ENCODE measurements at regions not wholly inside any gene's neighbourhood (a gene's known extent, or its start where the extent isn't known, plus 50 kb on each side); places are given as distances from the start of the nearest gene placed in this dataset.

- no peak for TF ChIP-seq CTCF (IDR thresholded peaks at IDR 0.05; ENCODE audit: borderline replicate concordance, insufficient read depth, low read depth, low read length)
- no peak overlapping the region for H3K4me3 ChIP-seq (ENCODE audit: low read depth, low read length)
These were observed 663.3 kb upstream of the MGMT start for GRCh38 chr10:128803790-128804189.

- no peak for TF ChIP-seq CTCF (IDR thresholded peaks at IDR 0.05; ENCODE audit: borderline replicate concordance, insufficient read depth, low read depth, low read length)
- no peak overlapping the region for H3K4me3 ChIP-seq (ENCODE audit: low read depth, low read length)
These were observed 662.6 kb upstream of the MGMT start for GRCh38 chr10:128804411-128804810.

GRCh38 chr10:128808921-128809440, 658.1 kb upstream of the MGMT start:
- H3K4me3 ChIP-seq (ENCODE audit: low read depth, low read length): no peak overlapping the region
- TF ChIP-seq CTCF (IDR thresholded peaks at IDR 0.05; ENCODE audit: borderline replicate concordance, insufficient read depth, low read depth, low read length): no peak

GRCh38 chr10:128811511-128811910, 655.5 kb upstream of the MGMT start:
- no peak for TF ChIP-seq CTCF (IDR thresholded peaks at IDR 0.05; ENCODE audit: borderline replicate concordance, insufficient read depth, low read depth, low read length)
- H3K4me3 ChIP-seq (ENCODE audit: low read depth, low read length): no peak overlapping the region

- no peak overlapping the region for H3K4me3 ChIP-seq (ENCODE audit: low read depth, low read length)
- no peak for TF ChIP-seq CTCF (IDR thresholded peaks at IDR 0.05; ENCODE audit: borderline replicate concordance, insufficient read depth, low read depth, low read length)
These were observed 655.0 kb upstream of the MGMT start for GRCh38 chr10:128812000-128812399.

- H3K4me3 ChIP-seq (ENCODE audit: low read depth, low read length): no peak overlapping the region
- TF ChIP-seq CTCF (IDR thresholded peaks at IDR 0.05; ENCODE audit: borderline replicate concordance, insufficient read depth, low read depth, low read length): no peak
These were observed 653.5 kb upstream of the MGMT start for GRCh38 chr10:128813574-128813973.

- no peak for TF ChIP-seq CTCF (IDR thresholded peaks at IDR 0.05; ENCODE audit: borderline replicate concordance, insufficient read depth, low read depth, low read length)
- H3K4me3 ChIP-seq (ENCODE audit: low read depth, low read length): no peak overlapping the region
These were observed 653.0 kb upstream of the MGMT start for GRCh38 chr10:128814024-128814423.
